22Rv1 (cell line): ENCODE measurements at regions not wholly inside any gene's neighbourhood (a gene's known extent, or its start where the extent isn't known, plus 50 kb on each side); places are given as distances from the start of the nearest gene placed in this dataset.

Experiments used
- H3K27ac ChIP-seq: fragments of 450-650 bp; 2 replicates; pipeline ENCODE4 v1.5.1; 2017
- ZFX ChIP-seq: fragments of 450-650 bp; IDR thresholded peaks from 2 replicates; pipeline ENCODE4 v1.6.1; 2017; ENCODE audit warnings: antibody characterized with exemption, borderline replicate concordance
- TF ChIP-seq, protein P1 (sequence below): fragments of 450-650 bp; IDR thresholded peaks from 2 replicates; pipeline ENCODE4 v1.5.1; 2017; ENCODE audit warnings: mild to moderate bottlenecking

- TF ChIP-seq ZFX, result no peak
- TF ChIP-seq, protein P1, sequence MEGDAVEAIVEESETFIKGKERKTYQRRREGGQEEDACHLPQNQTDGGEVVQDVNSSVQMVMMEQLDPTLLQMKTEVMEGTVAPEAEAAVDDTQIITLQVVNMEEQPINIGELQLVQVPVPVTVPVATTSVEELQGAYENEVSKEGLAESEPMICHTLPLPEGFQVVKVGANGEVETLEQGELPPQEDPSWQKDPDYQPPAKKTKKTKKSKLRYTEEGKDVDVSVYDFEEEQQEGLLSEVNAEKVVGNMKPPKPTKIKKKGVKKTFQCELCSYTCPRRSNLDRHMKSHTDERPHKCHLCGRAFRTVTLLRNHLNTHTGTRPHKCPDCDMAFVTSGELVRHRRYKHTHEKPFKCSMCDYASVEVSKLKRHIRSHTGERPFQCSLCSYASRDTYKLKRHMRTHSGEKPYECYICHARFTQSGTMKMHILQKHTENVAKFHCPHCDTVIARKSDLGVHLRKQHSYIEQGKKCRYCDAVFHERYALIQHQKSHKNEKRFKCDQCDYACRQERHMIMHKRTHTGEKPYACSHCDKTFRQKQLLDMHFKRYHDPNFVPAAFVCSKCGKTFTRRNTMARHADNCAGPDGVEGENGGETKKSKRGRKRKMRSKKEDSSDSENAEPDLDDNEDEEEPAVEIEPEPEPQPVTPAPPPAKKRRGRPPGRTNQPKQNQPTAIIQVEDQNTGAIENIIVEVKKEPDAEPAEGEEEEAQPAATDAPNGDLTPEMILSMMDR, result no peak
- no peak overlapping the region for H3K27ac ChIP-seq
Measured at GRCh38 chr12:105812366-105812765, 326.4 kb downstream of the NUAK1 start.

- no peak for TF ChIP-seq ZFX
- TF ChIP-seq, protein P1, result no peak
- no peak overlapping the region for H3K27ac ChIP-seq
Measured at GRCh38 chr12:105813201-105813600, 325.6 kb downstream of the NUAK1 start.

GRCh38 chr12:105814283-105814682, 324.5 kb downstream of the NUAK1 start:
- TF ChIP-seq ZFX, result no peak
- TF ChIP-seq, protein P1, result no peak

DNA sequence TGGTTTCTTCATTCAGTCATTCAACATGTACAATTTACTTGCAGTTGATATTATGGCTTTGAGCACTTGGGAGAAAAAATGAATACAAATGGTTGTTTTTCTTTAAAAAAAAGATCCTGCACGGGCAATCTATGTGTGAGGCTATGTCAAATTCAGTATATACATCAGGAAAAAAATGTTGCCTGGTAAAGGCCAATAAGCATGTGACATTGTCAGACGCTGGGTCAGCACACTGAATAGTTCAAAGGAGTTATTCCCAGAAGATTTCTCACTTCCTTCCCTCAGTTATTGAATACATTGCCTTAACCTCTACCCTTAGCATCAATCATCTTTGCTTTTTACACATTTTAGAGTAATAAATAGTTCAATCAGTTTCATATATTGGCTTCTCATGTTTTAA, 319.2 kb downstream of the NUAK1 start:
- H3K27ac ChIP-seq, result no peak overlapping the region
- TF ChIP-seq, protein P1, result no peak
- no peak for TF ChIP-seq ZFX

More at GRCh38 chr12:105814283-105814682, 324.5 kb downstream of the NUAK1 start:
- no peak overlapping the region for H3K27ac ChIP-seq

DNA sequence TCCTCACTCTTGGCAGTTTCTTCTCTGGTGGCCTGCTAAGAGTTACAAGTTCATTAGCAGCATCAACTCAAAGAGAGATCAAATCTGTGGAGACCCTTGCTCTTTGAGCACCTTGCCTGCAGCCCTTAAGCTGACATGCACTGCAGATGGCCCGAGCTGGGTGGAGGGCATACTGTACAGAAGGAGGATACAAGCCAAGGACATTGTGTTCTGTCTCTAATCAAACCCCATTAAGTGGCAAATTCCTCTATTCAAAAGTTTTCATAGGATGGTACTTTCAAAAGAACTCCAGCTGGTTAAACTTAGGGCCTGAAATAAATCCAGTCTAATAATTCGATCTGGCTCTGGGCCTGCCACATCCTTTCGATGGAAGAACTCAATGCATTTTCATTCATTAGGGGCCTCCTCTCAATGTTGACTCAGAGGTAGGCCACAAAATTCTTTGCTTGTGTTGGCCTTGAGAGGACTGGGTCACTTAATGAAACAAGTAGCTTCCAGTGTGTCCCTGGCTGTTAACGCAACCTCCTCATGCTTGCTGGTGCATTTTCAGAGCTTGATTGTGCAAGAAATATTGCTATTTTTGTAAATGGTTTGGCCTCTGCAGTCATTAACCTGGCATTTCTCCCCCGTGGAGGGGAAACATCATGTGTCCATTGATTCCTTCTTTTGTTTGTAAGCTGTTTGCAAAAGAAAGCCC, 318.2 kb downstream of the NUAK1 start:
- H3K27ac ChIP-seq, result no peak overlapping the region
- TF ChIP-seq, protein P1, result no peak
- no peak for TF ChIP-seq ZFX

GRCh38 chr12:105822131-105823105, 316.3 kb downstream of the NUAK1 start:
- no peak overlapping the region for H3K27ac ChIP-seq
- TF ChIP-seq, protein P1, result no peak

DNA sequence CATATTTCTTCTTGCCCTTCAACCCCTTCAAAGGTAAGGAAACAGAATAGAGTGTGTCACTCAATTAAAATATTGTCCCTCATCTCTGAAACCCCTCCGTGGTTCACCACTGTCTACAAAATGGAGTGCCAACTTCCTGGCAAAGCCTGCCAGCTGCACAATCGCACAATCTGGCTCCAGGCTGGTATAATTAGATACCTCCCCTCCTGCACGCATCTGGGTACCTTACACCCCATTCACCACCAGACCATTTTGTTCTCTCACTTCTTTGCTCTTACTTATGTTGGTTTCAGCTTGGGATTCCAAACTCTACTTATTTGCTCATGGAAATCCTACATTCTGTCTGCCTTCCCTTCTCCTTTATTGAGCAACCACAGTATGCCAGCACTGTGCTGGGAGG, 314.9 kb downstream of the NUAK1 start:
- H3K27ac ChIP-seq, result no peak overlapping the region
- TF ChIP-seq ZFX, result no peak
- TF ChIP-seq, protein P1, result no peak
